A673 (cell line): ENCODE measurements at regions not wholly inside any gene's neighbourhood (a gene's known extent, or its start where the extent isn't known, plus 50 kb on each side); places are given as distances from the start of the nearest gene placed in this dataset.

ENCODE experiments used
- BruUV-seq: library from RNA; stranded (reverse); fragments of 400-500 nt; replicated peaks from 2 replicates; lab custom pipeline; 2021; lab: Mats Ljungman, UMichigan
- CTCF ChIA-PET: fragments of 300-600 bp; sonication (Branson Sonifier 250); formaldehyde crosslinking; loops from one replicate; lab custom pipeline; 2022; ENCODE audit warnings: antibody characterized with exemption; lab: Charles Lee
- POLR2A ChIA-PET: fragments of 300-600 bp; sonication (Branson Sonifier 250); formaldehyde crosslinking; loops from one replicate; lab custom pipeline; 2022; ENCODE audit warnings: antibody characterized with exemption; ENCODE audit not compliant: low non-redundant PET; lab: Charles Lee
- DNase-seq: peaks from one replicate; pipeline ENCODE4 v3.0.0-alpha.2; 2015; ENCODE audit warnings: low spot score
- H3K27ac ChIP-seq: fragments of 200-600 bp; sonication (generic); 2 replicates; pipeline ENCODE4 v1.5.1; 2016; ENCODE audit warnings: mixed run types, low read depth, mild to moderate bottlenecking, mixed read lengths, antibody characterized with exemption, low read length; ENCODE audit not compliant: poor library complexity, severe bottlenecking
- H3K27me3 ChIP-seq: fragments of 200-600 bp; sonication (generic); replicated peaks from 2 replicates; pipeline ENCODE4 v1.6.1; 2017; ENCODE audit warnings: mixed run types, low read depth, mild to moderate bottlenecking, mixed read lengths, antibody characterized with exemption, low read length; ENCODE audit not compliant: insufficient read depth, poor library complexity
- H3K36me3 ChIP-seq: fragments of 200-600 bp; sonication (generic); 2 replicates; pipeline ENCODE4 v1.6.1; 2016; ENCODE audit warnings: mixed run types, mild to moderate bottlenecking, mixed read lengths, antibody characterized with exemption, low read length; ENCODE audit not compliant: insufficient read depth, poor library complexity, severe bottlenecking
- H3K4me1 ChIP-seq: fragments of 200-600 bp; sonication (generic); 2 replicates; pipeline ENCODE4 v1.6.1; 2017; ENCODE audit warnings: mixed run types, mild to moderate bottlenecking, mixed read lengths, antibody characterized with exemption, low read length; ENCODE audit not compliant: insufficient read depth, poor library complexity, severe bottlenecking
- H3K4me3 ChIP-seq: fragments of 200-600 bp; sonication (generic); 2 replicates; pipeline ENCODE4 v1.5.1; 2016; ENCODE audit warnings: low read depth, mixed run types, mild to moderate bottlenecking, mixed read lengths, low read length; ENCODE audit not compliant: poor library complexity, severe bottlenecking
- H3K9me3 ChIP-seq: fragments of 200-600 bp; sonication (generic); 2 replicates; pipeline ENCODE4 v1.6.1; 2016; ENCODE audit warnings: mixed run types, low read depth, mild to moderate bottlenecking, mixed read lengths, antibody characterized with exemption, low read length; ENCODE audit not compliant: poor library complexity, severe bottlenecking
- EZH2 ChIP-seq: fragments of 200-600 bp; sonication (generic); IDR thresholded peaks from 2 replicates; pipeline ENCODE4 v1.6.1; 2017; ENCODE audit warnings: borderline replicate concordance, low read depth, mild to moderate bottlenecking, mixed read lengths, antibody characterized with exemption, low read length; ENCODE audit not compliant: poor library complexity, severe bottlenecking
- intact Hi-C: fragments of 100-400 bp; cut with micrococcal nuclease; formaldehyde crosslinking; loops from one replicate; pipeline ENCODE4 v1.10.0; 2022; ENCODE audit not compliant: unreplicated experiment
- TF ChIP-seq, protein P1 (sequence below): fragments of 300-800, 200-600 bp; sonication (generic); conservative IDR thresholded peaks from 2 replicates; pipeline ENCODE4 v1.5.1; 2017; ENCODE audit warnings: low read depth, mild to moderate bottlenecking, antibody characterized with exemption, low read length, moderate library complexity, mixed read lengths

DNA sequence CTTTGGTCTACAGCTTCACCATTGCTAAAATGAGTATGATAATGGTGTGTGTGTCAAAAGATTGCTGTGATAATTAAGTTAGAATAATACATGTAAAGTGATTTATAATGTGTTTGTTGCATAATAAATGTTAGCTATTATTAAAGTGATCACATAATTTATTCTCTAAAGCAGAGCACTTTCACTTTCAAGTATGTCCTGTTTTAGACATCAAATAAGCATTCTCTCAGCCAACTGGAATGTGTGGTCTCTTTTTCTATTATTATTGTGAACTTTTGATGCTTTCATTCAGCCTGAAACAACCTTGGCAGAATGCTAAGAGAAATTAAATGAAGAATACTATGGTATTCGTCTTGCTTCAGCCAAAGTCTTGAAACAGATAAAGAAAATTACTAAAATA is 102.8 kb upstream of the COL11A1 start:
- no peaks in the 10 kb centered on the region for H3K9me3 ChIP-seq
- DNase-seq: no peak
- intact Hi-C loops: no loop called here
- H3K27me3 ChIP-seq: no peaks in the 10 kb centered on the region
- no peaks in the 10 kb centered on the region for H3K4me1 ChIP-seq
- no peak overlapping the region for H3K27ac ChIP-seq
- no peak overlapping the region for H3K4me3 ChIP-seq
- H3K36me3 ChIP-seq: no peaks in the 10 kb centered on the region
- TF ChIP-seq EZH2: no peak
- TF ChIP-seq, protein P1, sequence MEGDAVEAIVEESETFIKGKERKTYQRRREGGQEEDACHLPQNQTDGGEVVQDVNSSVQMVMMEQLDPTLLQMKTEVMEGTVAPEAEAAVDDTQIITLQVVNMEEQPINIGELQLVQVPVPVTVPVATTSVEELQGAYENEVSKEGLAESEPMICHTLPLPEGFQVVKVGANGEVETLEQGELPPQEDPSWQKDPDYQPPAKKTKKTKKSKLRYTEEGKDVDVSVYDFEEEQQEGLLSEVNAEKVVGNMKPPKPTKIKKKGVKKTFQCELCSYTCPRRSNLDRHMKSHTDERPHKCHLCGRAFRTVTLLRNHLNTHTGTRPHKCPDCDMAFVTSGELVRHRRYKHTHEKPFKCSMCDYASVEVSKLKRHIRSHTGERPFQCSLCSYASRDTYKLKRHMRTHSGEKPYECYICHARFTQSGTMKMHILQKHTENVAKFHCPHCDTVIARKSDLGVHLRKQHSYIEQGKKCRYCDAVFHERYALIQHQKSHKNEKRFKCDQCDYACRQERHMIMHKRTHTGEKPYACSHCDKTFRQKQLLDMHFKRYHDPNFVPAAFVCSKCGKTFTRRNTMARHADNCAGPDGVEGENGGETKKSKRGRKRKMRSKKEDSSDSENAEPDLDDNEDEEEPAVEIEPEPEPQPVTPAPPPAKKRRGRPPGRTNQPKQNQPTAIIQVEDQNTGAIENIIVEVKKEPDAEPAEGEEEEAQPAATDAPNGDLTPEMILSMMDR: no peak
- POLR2A ChIA-PET: no interaction called here
- no TSS peak for BruUV-seq
- CTCF ChIA-PET: no interaction called here

DNA sequence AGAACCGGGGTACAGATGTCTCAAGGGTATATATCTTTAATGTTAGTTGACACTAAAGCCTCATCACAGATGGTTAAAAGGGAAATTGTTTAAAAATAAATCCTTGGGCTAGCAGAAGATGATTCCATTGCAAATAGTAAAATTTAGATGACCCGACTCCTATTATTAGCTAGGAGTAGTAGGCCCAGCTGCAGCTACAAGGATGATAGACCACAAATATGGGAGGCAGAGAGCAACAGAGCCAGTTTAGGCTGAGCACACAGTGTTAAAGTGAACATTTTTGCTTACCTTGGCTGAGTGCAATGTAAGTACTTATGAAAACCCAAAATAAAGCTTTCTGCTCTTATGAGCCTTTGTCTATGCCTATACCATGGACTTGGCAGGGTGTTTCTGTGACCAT is 100.5 kb upstream of the COL11A1 start:
- Histone ChIP-seq H3K36me3 (no peaks in the 10 kb centered on the region), H3K9me3 (no peaks in the 10 kb centered on the region), H3K4me3 (no peak overlapping the region), H3K27me3 (no peaks in the 10 kb centered on the region), H3K4me1 (no peaks in the 10 kb centered on the region), H3K27ac (no peak overlapping the region)
- POLR2A ChIA-PET: no interaction called here
- no peak for DNase-seq
- TF ChIP-seq EZH2: no peak
- TF ChIP-seq, protein P1: no peak
- no TSS peak for BruUV-seq
- CTCF ChIA-PET: no interaction called here
- intact Hi-C loops: no loop called here

GRCh38 chr1:103199001-103199400 is 90.7 kb upstream of the COL11A1 start:
- no peaks in the 10 kb centered on the region for H3K36me3 ChIP-seq
- BruUV-seq: no TSS peak
- ChIA-PET POLR2A (no interaction called here), CTCF (no interaction called here)
- TF ChIP-seq, protein P1: no peak
- no peak for TF ChIP-seq EZH2
- no peaks in the 10 kb centered on the region for H3K9me3 ChIP-seq
- H3K27me3 ChIP-seq: no peaks in the 10 kb centered on the region
- intact Hi-C loops: no loop called here
- no peak overlapping the region for H3K4me3 ChIP-seq
- H3K4me1 ChIP-seq: no peaks in the 10 kb centered on the region
- no peak overlapping the region for H3K27ac ChIP-seq
- no peak for DNase-seq
